ENCODE measurements at regions not wholly inside any gene's neighbourhood (a gene's known extent, or its start where the extent isn't known, plus 50 kb on each side); places are given as distances from the start of the nearest gene placed in this dataset.

- DNase-seq: no peak
These were observed 155.3 kb upstream of the KLF4 start for GRCh38 chr9:107644733-107645463.

GRCh38 chr9:107639426-107639825 lies 149.9 kb upstream of the KLF4 start:
- DNase-seq: no peak

- DNase-seq: peak; percentile 19
These were observed 149.1 kb upstream of the KLF4 start for GRCh38 chr9:107638521-107639310.

- peak; percentile 37 for DNase-seq
These were observed 148.2 kb upstream of the KLF4 start for GRCh38 chr9:107637421-107638420.

- no peak for DNase-seq
These were observed 147.2 kb upstream of the KLF4 start for GRCh38 chr9:107636571-107637381.

GRCh38 chr9:107635803-107636174 lies 146.2 kb upstream of the KLF4 start:
- no peak for DNase-seq

DNA sequence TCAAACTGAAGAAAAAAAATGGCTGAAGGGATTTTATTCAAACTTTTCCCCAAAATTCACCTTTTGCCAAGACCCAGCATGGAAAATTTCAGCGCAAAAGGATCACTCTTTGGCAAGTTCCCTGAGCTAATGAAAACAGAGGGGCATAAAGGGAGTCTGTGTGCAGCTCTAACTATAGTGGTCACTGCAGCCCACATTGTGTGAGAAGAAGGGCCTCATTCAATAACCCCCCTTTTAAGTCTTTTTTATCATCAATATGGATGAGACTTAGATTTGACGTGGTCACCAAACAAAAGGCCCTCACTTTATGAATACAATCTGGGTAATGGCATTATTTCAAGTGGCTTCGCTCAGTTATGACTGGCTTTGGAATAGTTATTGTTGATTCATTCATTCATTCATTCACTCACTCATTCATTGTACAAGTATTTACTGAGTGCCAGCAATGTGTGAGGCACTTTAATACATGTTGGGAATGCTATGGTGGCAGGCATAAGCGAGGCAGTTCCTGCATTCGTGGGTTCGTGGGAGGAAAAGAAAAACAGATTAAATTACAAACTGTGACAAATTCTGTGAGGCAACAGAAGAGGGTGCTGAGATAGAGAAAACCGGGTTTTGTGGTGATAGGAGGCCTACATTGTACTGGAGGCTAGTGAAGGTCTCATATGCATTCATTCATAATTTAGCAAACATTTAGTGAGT lies 145.7 kb upstream of the KLF4 start:
- no peak for DNase-seq

GRCh38 chr9:107633406-107633805 lies 143.8 kb upstream of the KLF4 start:
- no peak for DNase-seq

GRCh38 chr9:107632661-107633060 lies 143.1 kb upstream of the KLF4 start:
- no peak for DNase-seq

- no peak for DNase-seq
These were observed 142.6 kb upstream of the KLF4 start for GRCh38 chr9:107632216-107632615.

- no peak for DNase-seq
These were observed 142.2 kb upstream of the KLF4 start for GRCh38 chr9:107631788-107632187.

GRCh38 chr9:107630156-107630555 lies 140.6 kb upstream of the KLF4 start:
- DNase-seq: no peak

- no peak for DNase-seq
These were observed 138.9 kb upstream of the KLF4 start for GRCh38 chr9:107628444-107628843.

- DNase-seq: no peak
These were observed 138.2 kb upstream of the KLF4 start for GRCh38 chr9:107627781-107628180.

DNA sequence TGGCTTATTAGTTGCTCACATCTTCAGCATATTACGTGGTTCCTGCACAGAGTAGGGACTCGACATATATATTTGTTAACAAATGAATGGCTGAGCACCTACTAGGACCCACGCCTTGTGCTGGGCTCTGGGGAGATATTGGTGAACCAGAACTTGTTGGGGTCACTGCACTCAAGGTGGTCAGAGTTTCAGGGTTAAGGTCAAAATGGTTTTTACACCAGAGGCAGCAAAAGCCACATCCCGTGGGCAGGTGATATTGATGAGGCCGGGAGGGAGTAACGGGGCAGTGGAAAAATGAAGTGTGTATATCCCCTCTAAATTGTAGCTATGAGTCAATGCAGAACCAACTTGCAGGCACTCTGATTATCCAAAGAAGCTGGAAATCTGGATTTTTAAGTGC lies 136.5 kb upstream of the KLF4 start:
- no peak for DNase-seq

DNA sequence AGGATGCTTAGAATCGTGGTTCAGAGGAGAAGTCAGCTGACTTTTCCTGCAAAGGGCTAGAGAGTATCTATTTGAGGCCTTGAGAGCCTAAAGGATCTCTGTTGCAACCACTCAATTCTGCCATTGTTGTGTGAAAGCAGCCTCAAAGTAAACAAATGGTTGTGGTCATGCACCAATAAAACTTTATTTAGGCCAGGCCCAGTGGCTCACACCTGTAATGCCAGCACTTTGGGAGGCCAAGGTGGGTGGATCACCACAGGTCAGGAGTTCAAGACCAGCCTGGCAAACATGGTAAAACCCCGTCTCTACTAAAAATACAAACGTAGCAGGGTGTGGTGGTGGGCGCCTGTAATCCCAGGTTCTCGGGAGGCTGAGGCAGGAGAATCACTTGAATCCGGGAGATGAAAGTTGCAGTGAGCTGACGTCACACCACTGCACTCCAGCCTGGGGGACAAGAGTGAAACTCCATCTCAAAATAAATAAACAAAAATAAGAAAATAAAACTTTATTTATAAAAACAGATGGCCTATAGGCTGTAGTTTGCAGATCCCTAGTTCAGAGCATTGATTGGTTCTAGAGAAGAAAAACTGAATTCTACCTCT lies 135.9 kb upstream of the KLF4 start:
- DNase-seq: no peak

DNA sequence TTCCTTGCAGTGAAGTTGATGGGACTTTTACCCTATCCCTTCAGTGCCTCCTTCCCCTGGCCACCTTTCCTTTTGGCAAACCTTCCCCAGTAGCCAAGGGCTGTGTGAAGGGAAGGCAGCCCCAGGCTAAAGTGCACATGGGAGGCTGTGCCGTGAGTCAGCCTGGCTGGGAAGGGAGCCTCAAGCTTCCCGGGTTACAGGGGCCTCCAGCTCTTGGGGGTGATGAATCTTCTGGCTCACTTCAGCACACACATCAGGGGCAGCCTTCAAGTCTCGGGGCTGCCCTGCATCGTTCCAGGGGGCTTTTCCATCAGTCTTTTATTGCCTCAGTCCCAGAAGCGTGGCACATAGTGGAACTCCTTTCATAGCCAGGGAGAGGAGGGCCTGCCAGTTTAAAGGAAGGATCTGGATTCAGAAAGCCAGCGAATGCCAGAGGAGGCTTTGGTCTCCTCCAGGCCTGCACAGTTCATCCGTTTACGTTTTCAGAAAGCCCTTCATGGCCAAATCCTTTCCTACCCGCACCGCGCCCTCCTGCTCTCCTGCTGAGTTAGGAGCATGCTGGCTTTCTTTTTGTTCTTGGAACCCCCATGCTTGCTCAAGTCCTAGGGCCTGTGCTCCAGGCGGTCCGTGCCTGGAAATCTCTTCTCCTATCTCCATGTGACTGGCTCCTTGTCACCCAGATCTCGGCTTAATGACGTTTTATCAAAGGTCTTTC lies 134.8 kb upstream of the KLF4 start:
- no peak for DNase-seq

DNA sequence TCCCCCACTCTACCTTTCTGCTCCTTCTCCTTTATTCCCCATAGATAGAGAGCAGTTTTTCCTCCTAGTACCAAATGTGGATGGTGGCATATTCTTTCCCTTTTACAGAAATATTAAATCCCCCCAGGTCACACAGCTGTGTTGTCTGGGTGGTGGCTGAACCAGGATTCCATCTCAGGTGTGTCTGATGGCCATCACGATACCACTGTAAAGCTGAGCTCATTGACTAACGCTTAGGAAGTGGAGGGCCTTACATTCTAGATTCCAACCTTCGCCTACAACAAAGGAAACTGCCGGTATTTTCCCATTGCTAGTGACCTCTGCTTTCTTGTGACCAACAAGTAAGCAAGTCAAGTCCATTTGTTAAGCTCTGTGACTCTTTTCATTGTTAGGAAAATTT lies 131.9 kb upstream of the KLF4 start:
- DNase-seq: no peak

- DNase-seq: no peak
These were observed 131.2 kb upstream of the KLF4 start for GRCh38 chr9:107620801-107621200.

- DNase-seq: no peak
These were observed 130.7 kb upstream of the KLF4 start for GRCh38 chr9:107620236-107620635.

DNA sequence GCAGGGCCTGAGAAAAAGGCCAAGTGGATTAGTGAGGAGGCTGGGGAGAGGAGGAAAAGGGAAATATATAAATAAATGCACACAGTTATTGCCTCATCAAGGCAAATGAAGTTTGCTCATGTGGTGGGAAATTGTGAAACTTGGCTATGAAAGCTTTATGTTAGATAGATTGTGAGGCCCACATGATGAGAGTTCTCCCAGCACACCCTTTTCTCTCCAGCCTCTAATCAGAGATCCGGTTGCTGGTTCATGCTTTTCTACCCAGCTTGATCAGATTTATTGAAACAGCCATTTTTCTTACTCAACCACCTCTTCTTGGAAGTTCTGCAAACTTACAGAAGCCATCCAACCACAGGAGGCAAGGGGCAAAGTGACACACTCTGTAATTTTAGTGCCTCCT lies 125.8 kb upstream of the KLF4 start:
- DNase-seq: no peak
